ENCODE measurements at regions not wholly inside any gene's neighbourhood (a gene's known extent, or its start where the extent isn't known, plus 50 kb on each side); places are given as distances from the start of the nearest gene placed in this dataset.
"Not testable (repeated sequence)": the region's sequence is repeated elsewhere in the genome, so short reads cannot be mapped to it uniquely, and the experiment has no call there.

GRCh38 chr17:15833890-15834289 lies 101.8 kb downstream of the TBC1D26 start:
- TF ChIP-seq POLR2AphosphoS5 (IDR thresholded peaks at IDR 0.05; ENCODE audit: insufficient read depth in 1 of 2, low read depth in 1 of 2); CTCF (IDR thresholded peaks at IDR 0.05): not testable (repeated sequence)

Data from vagina (tissue), 2 donors.